Muscle of arm (tissue), 1 donor: ENCODE measurements at regions not wholly inside any gene's neighbourhood (a gene's known extent, or its start where the extent isn't known, plus 50 kb on each side); places are given as distances from the start of the nearest gene placed in this dataset.
"Not testable (repeated sequence)": the region's sequence is repeated elsewhere in the genome, so short reads cannot be mapped to it uniquely, and the experiment has no call there.

Experiments used
- DNase-seq: peaks from one replicate; pipeline ENCODE4 v3.0.0-alpha.2; 2013

DNA sequence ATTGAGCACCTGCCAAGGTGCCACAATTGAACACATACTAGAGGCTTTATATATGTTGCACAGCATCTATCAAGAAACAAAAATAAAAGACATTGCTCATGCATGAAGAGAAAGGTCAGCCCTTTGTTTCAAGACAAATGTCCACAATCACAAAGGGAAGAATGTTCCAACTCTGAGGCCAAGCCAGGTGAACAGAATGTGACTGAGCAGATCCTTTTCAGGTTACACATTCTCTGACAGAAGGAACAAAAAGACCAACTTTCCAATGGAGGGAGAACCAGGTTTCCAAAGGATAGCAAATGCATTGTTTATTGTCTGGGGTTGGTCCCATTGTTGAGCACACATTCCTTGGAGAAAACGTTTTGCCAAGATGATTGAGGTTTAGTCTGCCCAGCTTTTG, 50.2 kb upstream of the FAM174B start:
- no peak for DNase-seq

DNA sequence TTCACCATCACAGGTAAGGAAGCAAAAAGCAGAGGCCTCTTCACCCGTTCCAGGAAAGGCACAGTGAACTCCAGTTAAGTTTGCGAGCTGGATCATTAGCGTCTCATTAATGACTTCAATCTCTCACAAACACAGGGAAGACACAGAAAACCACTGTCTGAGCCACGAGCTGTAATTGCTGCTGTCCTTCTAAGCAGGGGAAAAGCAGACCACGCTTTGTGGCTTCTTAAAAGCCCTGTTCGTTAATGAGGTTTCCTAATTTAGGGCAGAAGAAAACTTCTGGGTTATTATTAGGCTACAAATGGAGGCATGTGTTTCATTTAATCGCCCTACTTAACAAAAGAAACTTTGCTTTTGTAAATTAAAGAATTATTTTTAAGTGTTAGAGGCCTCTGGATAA, 50.6 kb upstream of the FAM174B start:
- no peak for DNase-seq

DNA sequence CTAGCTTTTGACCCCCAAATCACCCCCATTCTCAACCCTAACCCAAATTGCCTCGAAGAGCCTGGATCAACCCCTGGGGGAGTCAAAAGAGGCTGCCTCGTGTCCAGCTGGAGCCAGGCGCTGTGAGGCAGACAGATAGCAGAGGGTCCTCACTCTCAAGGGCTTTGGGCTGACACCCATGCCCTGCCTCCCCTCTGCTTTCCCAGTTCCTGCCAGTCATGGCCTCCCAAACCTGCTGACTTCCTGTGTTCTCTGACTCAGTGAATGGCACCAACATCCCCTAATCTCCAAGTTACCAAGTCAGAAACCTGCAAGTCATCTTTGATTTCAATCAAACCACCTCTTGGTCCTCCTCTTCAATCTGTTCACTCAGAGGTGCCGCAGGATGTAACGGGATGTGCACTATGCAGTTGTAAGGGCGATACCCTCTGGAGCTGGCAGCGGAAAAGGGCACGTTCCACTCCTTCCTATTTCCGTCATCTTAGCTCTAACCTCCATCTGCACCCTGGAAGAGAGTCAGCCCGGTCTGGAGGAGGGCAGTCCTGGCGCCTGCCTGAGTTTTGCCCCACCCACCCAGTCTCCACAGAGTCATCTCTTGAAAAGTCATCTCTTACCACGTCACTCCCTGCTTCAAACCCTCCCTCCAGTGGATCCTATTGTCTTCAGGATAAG, 52.4 kb upstream of the FAM174B start:
- no peak for DNase-seq

DNA sequence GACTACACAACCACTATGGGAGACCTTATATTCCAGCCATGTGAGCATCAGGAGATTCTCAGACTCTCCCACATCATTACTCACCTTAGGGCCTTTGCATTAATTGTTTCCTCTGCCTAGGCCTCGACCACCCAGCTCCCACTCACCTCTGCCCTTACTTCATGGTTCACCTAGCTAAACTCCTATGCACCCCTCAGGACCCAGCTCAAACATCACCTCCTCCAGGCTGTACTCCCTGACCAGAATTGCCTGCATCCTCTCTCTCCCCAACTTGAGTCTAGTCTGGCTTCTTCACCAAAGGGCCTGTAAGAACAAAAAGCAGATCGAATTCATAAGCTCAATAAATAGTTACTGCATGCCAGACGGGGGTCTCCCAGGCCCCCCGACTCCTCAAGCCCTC, 53.1 kb upstream of the FAM174B start:
- no peak for DNase-seq

DNA sequence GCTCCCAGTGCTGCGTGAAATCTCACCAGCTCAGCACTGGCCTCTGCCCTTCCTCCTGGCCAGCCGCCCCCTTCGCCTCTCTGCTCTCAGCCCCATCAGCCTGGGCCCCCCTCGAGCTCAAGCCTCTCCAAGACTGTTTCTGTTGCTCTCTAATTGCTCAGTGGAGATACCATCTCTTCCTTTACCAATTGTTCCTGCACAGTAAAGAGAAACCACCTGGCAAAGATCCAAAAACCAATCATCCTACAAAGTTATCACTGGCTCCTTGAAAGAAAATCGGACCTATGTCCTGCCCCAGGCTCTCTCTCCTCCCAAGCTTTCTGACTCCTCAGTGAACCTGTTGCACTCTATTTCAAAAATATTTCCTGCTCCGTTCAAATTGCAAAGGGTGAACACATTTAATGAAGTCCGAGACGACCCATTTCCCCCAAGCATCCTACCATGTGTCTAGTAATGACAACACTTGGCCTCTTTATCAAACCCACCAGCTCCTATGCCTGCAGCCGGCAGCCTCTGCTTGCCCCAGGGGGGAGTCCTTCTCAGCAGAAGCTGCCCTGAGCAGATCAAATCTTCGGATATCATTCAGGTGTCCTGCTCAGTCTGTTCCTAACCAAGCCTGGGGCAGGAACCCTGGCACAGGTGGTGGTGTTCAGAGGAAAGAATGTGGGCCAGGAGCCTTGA, 53.7 kb upstream of the FAM174B start:
- DNase-seq = no peak

DNA sequence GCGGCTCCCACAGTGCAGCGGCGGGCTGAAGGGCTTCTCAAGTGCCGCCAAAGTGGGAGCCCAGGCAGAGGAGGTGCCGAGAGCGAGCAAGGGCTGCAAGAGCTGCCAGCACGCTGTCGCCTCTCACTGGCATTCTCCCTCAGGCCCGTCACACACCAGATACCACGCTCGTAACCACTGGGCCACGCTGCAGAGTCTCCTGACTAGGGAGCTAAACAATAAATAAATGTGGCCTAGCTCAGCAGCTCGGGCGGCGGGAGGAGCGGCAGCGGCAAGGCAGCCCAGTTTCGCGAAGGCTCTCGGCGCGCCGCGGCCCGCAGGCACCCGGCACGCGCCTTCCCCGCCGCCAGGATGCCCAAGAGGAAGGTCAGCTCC, 55.9 kb upstream of the FAM174B start:
- DNase-seq = no peak

DNA sequence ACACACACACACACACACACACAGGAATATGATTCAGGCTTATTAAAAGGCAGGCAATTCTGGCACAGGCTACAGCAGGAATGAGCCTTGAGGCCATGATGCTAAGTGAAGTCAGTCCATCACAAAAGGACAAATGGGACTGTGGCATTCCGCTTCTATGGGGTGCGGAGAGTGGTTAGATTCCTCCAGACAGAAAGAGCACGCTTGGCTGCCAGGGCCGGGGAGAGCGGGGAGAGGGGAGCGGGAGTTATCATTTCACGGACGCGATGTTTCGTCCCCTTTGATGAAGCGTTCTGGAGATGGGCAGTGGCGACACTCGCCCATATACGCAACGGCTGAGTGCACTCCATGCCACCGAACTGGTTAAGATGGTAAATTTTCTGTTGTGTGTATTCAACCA, 58.5 kb upstream of the FAM174B start:
- peak; percentile 53 for DNase-seq

DNA sequence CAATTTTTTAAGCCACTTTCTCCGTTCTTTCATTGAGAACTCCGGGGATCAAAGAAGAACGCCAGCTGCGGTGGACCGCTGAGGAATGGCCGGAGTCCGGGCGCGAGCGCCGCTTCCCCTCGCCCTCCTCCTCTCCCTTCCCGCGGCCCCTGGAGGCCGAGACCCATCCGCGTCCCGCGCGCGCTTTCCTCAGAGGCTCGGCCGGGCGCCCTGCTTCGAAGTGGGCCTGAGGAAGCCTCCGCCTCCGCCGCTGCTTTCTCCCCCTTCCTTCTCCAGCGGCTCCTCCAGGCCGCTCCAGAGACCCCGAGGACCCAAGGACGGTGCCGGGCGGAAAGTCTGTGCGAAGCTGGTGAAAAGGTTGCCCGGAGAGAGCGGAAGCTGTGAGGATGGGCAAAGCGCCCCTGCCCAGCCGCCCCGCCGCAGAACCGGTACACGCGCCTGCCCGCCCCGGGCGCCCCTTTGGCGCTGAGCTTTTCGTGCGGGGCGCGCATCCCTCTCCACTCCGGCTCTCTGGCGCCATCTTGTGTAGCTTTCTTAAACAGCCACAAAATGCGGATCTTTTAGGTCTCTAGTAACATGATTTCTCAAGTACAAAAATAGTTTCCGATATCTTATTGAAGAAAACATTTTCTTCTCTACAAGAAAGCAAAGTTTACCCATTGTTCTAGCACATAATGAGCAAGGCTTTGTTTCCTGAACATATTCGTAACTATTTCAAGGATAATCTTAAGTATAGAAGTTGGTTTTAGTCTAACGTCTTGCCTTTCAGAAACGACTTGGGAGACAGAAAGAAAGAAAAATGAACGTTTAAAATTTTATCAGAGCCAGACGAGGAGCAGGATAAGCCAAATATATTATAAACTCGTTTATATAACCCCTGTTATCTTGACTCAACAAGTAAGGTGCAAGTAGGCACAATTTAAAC, 59.2 kb upstream of the FAM174B start:
- DNase-seq = peak; percentile 90

DNA sequence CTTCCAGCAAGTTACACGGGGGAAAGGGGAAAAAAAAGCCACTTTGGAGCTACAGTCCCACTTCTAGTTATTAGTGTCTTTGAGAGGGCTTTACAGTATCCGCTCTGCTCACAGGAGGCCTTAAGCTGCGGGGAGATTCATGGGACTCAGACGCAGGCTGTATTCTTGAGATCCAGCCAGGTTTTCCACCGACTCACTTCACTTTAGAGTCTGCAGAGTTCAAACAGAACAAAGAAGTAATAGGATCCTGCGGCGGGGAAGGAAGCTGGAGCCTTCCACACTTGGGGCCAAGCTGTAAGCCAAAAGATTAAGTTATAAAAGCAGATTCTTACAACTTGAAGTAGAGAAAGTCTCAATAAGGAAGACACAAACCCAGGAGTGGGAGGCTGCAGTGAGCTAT, 60.2 kb upstream of the FAM174B start:
- DNase-seq = peak; percentile 68

DNA sequence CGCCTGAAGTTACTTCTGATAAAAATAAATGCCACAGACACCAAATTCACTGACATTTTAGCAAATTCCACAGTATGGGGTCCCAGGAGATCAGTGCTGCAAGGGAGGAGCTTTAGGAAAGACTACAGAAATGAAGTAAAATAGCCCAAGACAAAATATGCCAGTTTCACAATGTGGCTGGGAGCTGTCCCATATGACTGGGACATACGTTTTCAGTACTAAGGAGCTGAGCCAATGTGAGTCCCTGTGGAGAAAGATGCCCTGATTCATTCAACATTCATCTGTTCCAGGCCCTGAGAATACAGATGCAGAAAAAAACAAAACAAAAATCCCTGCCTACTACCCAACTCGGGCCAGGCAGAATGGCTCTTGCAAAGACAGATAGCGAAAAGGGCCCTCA, 63.4 kb upstream of the FAM174B start:
- no peak for DNase-seq

DNA sequence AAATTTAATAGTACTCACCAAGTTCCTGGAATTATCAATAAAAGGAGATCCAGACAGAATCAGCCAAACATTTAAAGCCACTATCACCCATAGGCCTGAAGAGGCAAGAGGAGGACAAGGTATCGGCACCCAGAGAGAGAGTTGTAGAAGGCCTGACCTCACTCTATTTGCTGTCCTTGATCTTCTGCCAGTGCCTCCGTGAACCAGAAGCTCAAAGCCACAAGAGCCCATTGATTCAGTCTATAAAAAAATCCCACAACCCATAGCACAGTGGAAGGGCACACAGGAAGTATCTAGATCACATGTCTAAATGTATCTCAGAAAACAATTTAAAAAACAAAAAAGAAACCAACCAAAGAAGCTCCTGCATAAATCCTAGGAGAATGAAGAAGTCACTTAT, 68.6 kb upstream of the FAM174B start:
- DNase-seq = no peak

DNA sequence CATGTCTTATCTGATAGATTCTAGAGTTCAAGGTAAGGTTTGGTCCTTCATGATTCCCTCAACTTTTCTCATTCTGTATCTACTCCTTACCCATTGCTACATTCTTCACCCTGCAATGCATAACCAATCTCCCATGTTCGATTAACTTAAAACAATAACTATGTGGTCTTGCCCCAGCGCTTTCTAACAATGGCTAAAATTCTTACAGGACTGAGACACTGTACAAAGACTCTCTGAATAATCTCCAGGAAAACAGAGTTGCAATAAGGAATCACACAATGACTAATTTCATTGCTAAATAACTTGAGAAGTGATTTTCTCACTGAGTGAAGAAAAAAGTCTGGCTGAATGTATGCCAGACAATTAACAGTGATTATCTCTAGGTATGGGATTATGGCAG, 69.6 kb upstream of the FAM174B start:
- DNase-seq = no peak

DNA sequence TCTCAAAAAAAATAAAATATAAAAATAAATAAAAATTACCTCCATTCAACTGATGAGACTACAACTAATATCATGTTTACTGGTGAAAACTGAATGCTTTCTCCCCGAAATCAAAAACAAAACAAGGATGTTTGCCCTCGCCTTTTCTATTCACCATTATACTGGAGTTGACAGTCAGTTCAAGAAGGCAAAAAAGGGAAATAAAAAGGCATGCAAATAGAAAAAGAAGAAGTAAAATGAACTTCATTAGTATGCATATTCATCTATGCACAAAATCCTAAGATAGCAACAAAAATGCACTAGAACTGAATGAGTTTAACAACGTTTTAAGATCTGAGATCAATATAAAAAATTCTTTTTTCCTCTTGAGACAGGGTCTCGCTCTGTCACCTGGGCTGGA, 72.7 kb upstream of the FAM174B start:
- no peak for DNase-seq

DNA sequence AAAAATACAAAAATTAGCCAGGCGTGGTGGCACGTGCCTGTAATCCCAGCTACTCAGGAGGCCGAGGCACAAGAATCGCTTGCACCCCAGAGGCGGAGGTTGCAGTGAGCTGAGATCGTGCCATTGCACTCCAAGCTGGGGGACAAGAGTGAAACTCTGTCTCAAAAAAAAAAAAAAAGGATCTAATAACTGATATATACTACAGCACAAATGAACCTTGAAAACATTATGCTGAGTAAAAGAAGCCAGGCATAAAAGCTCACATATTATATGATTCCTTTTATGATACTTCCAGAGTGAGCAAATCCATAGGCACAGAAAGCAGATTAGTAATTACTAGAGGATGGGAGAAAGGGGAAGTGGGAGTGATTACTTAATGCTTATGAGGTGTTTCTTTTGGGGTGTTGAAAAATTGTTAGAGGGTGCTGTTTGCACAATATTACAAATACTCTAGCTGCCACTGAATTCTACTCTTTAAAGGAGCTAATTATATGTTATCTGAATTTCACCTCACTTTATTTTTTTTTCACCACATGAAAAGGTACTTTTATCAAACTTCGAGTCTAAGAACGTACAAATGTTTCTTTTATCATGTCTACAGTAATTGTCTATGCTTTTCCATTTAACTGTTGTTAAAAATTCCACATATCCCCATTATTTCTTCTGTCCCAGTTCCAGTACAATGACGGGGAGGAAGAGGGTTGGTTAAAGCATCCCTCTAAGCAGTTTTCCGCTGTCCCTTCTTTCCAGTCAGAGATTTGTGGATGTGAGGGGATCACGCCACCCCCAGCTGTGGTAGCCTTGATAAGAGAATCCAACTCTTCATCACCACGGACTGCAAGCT, 77.7 kb upstream of the FAM174B start:
- no peak for DNase-seq

DNA sequence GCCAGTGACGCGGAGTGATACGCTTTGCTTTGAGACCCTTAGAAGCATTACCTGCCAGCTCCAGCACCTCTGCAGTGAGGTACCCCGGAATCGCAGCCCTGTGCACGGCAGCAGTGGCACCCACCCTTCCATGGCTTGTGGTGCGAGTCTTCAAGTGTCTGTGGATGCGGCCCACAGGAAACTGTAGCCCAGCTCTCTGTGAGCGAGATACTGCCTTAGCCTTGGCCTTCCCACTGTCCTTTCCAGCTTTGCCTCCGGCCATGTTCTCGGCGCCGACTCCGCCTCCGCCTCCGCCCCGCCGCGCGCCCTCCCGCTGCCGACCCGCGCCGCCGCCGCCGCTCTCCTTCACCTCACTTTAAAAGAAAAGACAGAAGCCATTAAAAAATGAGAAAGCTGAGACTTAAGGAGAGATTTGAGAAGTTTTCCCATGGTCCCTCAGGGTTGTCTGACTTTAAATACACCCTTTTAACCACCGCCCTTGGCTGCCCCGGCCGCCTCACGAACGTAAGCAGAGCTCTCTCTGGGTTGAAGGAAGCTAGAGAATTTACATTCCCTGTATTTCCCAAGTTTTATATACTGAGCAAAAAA, 78.5 kb upstream of the FAM174B start:
- DNase-seq = peak; percentile 54

DNA sequence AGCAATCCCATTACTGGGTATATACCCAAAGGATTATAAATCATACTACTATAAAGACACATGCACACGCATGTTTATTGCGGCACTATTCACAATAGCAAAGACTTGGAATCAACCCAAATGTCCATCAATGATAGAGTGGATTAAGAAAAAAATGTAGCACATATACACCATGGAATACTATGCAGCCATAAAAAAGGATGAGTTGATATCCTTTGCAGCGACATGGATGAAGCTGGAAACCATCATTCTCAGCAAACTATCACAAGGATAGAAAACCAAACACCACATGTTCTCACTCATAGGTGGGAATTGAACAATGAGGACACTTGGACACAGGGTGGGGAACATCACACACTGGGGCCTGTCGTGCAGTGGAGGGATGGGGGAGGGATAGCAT, 83.7 kb upstream of the FAM174B start:
- DNase-seq = not testable (repeated sequence)

DNA sequence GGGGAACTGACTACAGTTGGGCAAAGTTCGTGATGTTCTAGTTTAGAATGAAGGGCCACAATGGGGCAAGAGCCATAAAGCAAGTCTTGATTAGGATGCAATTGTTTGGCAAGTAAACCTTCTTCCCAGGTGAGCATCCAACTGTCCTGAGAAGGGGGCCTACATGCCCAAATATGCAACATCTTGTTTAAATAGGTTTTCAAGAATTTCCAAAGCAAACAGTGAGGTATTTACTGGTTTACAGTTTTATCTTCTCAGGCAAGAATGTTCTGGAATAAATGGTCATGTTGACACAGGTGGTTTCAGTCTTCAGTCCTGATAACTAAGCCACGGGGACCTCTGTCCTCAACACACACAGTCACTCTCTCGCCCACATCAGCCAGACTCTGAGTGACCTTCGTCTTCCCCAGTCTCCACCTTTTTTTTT, 90.3 kb upstream of the FAM174B start:
- no peak for DNase-seq

DNA sequence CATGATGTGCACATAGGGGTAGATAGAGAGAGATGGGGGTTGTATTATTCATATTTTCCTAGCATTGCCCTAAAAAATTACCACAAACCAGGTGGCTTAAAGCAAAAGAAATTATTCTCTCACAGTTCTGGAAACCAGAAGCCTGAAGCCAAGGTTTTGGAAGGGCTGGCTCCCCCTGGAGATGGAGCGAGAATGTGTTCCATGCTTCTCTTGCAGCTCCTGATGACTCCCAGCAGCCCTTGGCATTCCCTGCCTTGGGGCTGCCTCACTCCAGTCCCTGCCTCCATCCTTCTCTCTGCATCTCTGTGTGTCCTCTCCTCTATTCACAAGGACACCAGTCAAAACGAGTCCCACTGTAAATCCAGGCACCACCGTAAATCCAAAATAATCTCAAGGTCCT, 91.5 kb upstream of the FAM174B start:
- DNase-seq = no peak

DNA sequence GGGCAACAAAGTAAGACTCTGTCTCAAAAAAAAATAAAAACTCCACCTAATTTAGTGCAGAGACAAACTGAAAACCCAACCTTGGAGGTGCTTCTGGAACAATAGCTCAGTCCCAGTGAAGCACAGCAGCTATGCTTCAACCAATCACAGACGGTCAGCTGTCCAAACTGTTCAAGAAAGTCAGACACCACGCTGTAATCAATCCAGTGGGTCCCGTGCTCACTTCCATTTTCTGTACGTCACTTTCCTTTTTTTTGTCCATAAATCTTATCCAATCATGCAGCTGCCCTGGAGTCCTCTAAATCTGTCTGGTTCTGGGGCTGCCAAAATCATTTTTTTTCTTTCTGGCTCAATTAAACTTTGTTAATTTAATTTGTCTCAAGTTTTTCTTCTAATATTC, 93.6 kb upstream of the FAM174B start:
- DNase-seq = peak; percentile 38

DNA sequence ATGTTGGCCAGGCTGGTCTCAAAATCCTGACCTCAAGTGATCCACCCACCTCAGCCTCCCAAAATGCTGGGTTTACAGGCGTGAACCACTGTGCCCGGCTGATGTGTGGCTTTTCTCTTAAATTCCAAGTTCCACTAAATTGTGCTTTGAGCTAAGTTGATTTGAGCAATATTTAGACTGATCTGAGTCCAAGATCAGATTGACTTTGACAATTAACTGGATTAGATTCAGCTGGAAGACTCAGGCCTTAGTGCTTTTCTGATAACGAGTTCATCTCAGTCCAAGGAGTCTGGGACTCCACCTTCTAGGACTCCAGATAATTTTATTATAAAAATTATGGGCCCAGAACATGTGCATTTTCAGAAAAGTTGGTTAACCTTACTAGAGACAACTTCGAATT, 94.4 kb upstream of the FAM174B start:
- DNase-seq = no peak

DNA sequence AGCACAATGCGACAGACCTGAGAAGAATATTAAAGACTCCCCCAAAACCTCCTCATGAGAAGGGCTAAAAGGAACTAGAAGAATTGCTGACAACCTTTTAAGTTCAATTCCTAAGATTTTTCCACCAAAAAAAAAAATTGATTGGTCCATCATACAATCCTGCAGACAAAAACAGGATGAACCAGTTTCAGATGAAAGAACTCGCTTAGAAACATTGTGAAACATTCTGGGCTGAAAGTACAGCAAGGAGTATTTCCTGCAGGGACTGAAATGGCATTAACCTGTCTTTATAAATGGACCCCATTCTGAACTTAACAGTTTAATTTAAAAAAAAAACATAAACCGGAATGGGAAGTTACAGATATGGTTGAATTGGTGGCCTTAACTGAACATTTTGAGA, 96.0 kb upstream of the FAM174B start:
- DNase-seq = no peak

DNA sequence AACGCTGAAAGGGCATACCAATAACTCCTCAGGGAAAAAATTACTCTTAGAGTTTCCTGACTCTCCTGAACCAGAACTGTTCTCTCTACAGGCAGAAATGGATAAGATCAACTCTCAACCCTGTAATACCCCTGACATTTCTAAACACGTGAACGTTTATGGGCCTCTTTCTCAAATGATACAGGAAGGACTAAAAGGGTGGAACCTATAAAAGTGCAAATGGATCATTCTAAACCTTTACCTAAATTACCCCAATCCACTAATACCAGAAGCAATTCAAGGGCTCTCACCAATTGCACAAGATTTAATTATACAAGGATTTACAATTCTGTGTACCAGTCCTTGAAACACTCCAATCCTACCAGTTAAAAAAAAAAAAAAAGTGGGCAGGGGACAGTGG, 98.0 kb upstream of the FAM174B start:
- DNase-seq = no peak
